Ovary (tissue), 7 donors: ENCODE measurements at regions not wholly inside any gene's neighbourhood (a gene's known extent, or its start where the extent isn't known, plus 50 kb on each side); places are given as distances from the start of the nearest gene placed in this dataset.
"Not testable (repeated sequence)": the region's sequence is repeated elsewhere in the genome, so short reads cannot be mapped to it uniquely, and the experiment has no call there.

Source experiments
- DNase-seq, 5 donors: peaks; one replicate each; pipeline ENCODE4 v3.0.0-alpha.2; 2019 to 2020
- H3K27ac ChIP-seq, 2 donors: fragments of 200-600 bp; one replicate each; pipeline versions ENCODE4 v1.5.1 to v1.8.0; 2019 to 2022
- H3K27me3 ChIP-seq: fragments of 200-600 bp; one replicate; pipeline ENCODE4 v1.8.0; 2022
- H3K36me3 ChIP-seq: fragments of 200-600 bp; sonication (generic); one replicate; pipeline ENCODE4 v1.5.1; 2019
- H3K4me1 ChIP-seq: one replicate; pipeline ENCODE4 v1.8.1; 2013; ENCODE audit warnings: mild to moderate bottlenecking, moderate library complexity; ENCODE audit not compliant: insufficient read depth
- H3K4me3 ChIP-seq: fragments of 200-600 bp; sonication (generic); one replicate; pipeline ENCODE4 v1.5.1; 2017
- H3K9me3 ChIP-seq, 2 donors: fragments of 200-600 bp in 1 of 2; sonication (generic) in 1 of 2; one replicate each; pipeline versions ENCODE4 v1.5.1 to v1.8.1; 2013 to 2019; ENCODE audit warnings: mild to moderate bottlenecking in 1 of 2, moderate library complexity in 1 of 2
- WGBS, 3 donors: extraction: QIAGEN DNeasy Blood & Tissue Kit in 1 of 3; methylation state at CpG; one replicate each; pipeline versions ENCODE4 v1.1.5 to v1.1.7; 2013 to 2017; 5-methylcytosine and 5-hydroxymethylcytosine counted together
- intact Hi-C, 4 donors: fragments of 100-400 bp; cut with DNase I; formaldehyde crosslinking; loops; one replicate each; pipeline versions ENCODE4 v1.11.0 to v1.15.1; 2022 to 2023
- donor health status: DM: no; HTN: no; CAD: no; lungs with moderate emphysema.
- donor health status: DM: no; HTN: no; CAD: no.
- donor health status: Bipolar disorder and iron deficiency.
- donor health status: DM: no; HTN: no; CAD: no.
- donor health status: DM: yes; HTN: yes; CAD: no.

GRCh38 chr21:9652819-9653218 is 868.6 kb upstream of the TPTE start:
- intact Hi-C loops, H3K9me3 ChIP-seq, H3K27me3 ChIP-seq, H3K4me1 ChIP-seq, H3K36me3 ChIP-seq, H3K4me3 ChIP-seq, DNase-seq, H3K27ac ChIP-seq: not testable (repeated sequence)
- WGBS, 3 donors: 22 to 39% (median 35%) methylated on average over 2 of the region's 2 CpGs

- H3K27me3 ChIP-seq, H3K27ac ChIP-seq, intact Hi-C loops, H3K9me3 ChIP-seq, H3K4me1 ChIP-seq, H3K36me3 ChIP-seq, DNase-seq, H3K4me3 ChIP-seq: not testable (repeated sequence)
- WGBS, 3 donors: 81 to 86% (median 84%) methylated on average over 4 of the region's 4 CpGs
Measured at GRCh38 chr21:9655221-9655620, 866.2 kb upstream of the TPTE start.

- H3K4me3 ChIP-seq, H3K36me3 ChIP-seq, intact Hi-C loops, H3K27ac ChIP-seq, DNase-seq, H3K4me1 ChIP-seq, H3K9me3 ChIP-seq, H3K27me3 ChIP-seq: not testable (repeated sequence)
- 64 to 71% (median 70%) methylated on average over 4 of the region's 4 CpGs for WGBS, 3 donors
Measured at GRCh38 chr21:9656455-9656854, 864.9 kb upstream of the TPTE start.

GRCh38 chr21:9657779-9658178 is 863.6 kb upstream of the TPTE start:
- H3K27ac ChIP-seq, H3K9me3 ChIP-seq, H3K36me3 ChIP-seq, intact Hi-C loops, H3K4me3 ChIP-seq, H3K27me3 ChIP-seq, H3K4me1 ChIP-seq, DNase-seq: not testable (repeated sequence)
- 54 to 61% (median 56%) methylated on average over 5 of the region's 5 CpGs for WGBS, 3 donors

- H3K36me3 ChIP-seq, H3K9me3 ChIP-seq, H3K27ac ChIP-seq, H3K4me3 ChIP-seq, DNase-seq, H3K27me3 ChIP-seq, H3K4me1 ChIP-seq, intact Hi-C loops: not testable (repeated sequence)
- WGBS, 3 donors: 68% methylated on average over 11 of the region's 17 CpGs; no CpG with 5 or more reads in 2 of the 3 donors
Measured at GRCh38 chr21:9659877-9660276, 861.5 kb upstream of the TPTE start.

GRCh38 chr21:9663914-9664729 is 857.3 kb upstream of the TPTE start:
- DNase-seq, intact Hi-C loops, H3K4me1 ChIP-seq, H3K9me3 ChIP-seq, H3K27me3 ChIP-seq, H3K27ac ChIP-seq, H3K4me3 ChIP-seq, H3K36me3 ChIP-seq: not testable (repeated sequence)
- 78 to 83% (median 80%) methylated on average over 3 to 12 of the region's 18 CpGs for WGBS, 3 donors

GRCh38 chr21:9675811-9676210 is 845.6 kb upstream of the TPTE start:
- WGBS, 3 donors: 76 to 84% (median 77%) methylated on average over 7 to 8 of the region's 10 CpGs
- H3K4me3 ChIP-seq, H3K27me3 ChIP-seq, H3K27ac ChIP-seq, H3K36me3 ChIP-seq, intact Hi-C loops, H3K4me1 ChIP-seq, H3K9me3 ChIP-seq, DNase-seq: not testable (repeated sequence)

GRCh38 chr21:9679029-9679428 is 842.4 kb upstream of the TPTE start:
- H3K36me3 ChIP-seq, H3K9me3 ChIP-seq, H3K4me3 ChIP-seq, H3K27me3 ChIP-seq, H3K4me1 ChIP-seq, DNase-seq, H3K27ac ChIP-seq, intact Hi-C loops: not testable (repeated sequence)
- 45% methylated on average over 4 of the region's 18 CpGs; no CpG with 5 or more reads in 2 of the 3 donors for WGBS, 3 donors

- H3K27ac ChIP-seq, H3K27me3 ChIP-seq, H3K36me3 ChIP-seq, H3K4me3 ChIP-seq, H3K4me1 ChIP-seq, H3K9me3 ChIP-seq, intact Hi-C loops, DNase-seq: not testable (repeated sequence)
- WGBS, 3 donors: 71 to 90% methylated on average over 2 to 9 of the region's 14 CpGs; no CpG with 5 or more reads in 1 of the 3 donors
Measured at GRCh38 chr21:9688945-9689344, 832.4 kb upstream of the TPTE start.

GRCh38 chr21:9690981-9691380 is 830.4 kb upstream of the TPTE start:
- H3K9me3 ChIP-seq, H3K27ac ChIP-seq, H3K36me3 ChIP-seq, H3K4me1 ChIP-seq, intact Hi-C loops, H3K4me3 ChIP-seq, H3K27me3 ChIP-seq: not testable (repeated sequence)
- DNase-seq: peak; percentile 48 to 66 (median 57)
- 56 to 75% (median 66%) methylated on average over 6 to 7 of the region's 8 CpGs for WGBS, 3 donors

- DNase-seq, H3K27ac ChIP-seq, intact Hi-C loops, H3K4me3 ChIP-seq, H3K9me3 ChIP-seq, H3K36me3 ChIP-seq, H3K27me3 ChIP-seq, H3K4me1 ChIP-seq: not testable (repeated sequence)
- 53 to 69% (median 55%) methylated on average over 6 of the region's 6 CpGs for WGBS, 3 donors
Measured at GRCh38 chr21:9695759-9696158, 825.6 kb upstream of the TPTE start.

- H3K27ac ChIP-seq, DNase-seq, intact Hi-C loops: not testable (repeated sequence)
Measured at GRCh38 chr21:9697751-9698150, 823.6 kb upstream of the TPTE start.

More at GRCh38 chr21:9697751-9698150, 823.6 kb upstream of the TPTE start:
- H3K36me3 ChIP-seq, H3K4me1 ChIP-seq, H3K4me3 ChIP-seq, H3K27me3 ChIP-seq, H3K9me3 ChIP-seq: not testable (repeated sequence)
- WGBS, 3 donors: 80% methylated on average over 3 of the region's 8 CpGs; no CpG with 5 or more reads in 2 of the 3 donors
